ENCODE measurements at regions not wholly inside any gene's neighbourhood (a gene's known extent, or its start where the extent isn't known, plus 50 kb on each side); places are given as distances from the start of the nearest gene placed in this dataset.
"Not testable (repeated sequence)": the region's sequence is repeated elsewhere in the genome, so short reads cannot be mapped to it uniquely, and the experiment has no call there.

DNA sequence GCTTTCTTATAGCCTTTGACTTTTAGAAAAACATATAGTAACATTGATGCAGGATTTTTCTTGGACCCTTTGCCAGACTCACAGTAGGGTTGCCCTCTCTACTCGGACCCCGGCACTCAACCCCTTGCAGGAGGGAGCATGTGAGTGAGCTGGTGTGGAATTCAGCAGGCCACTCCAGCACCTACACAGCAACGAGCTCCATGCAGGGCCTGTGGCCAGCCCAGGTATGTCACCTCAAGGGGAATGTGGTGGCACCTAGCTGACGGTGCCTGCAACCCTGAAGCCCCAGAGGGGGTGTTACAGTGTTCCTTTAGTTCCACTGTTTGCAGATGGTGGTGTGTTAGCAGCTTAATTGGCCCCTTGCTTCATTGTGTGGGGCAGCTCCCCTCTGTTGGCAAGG is 414.9 kb downstream of the KCNJ2 start:
- DNase-seq: no peak
- H3K36me3 ChIP-seq: no peaks in the 10 kb centered on the region
- no peaks in the 10 kb centered on the region for H3K9me3 ChIP-seq
- TF ChIP-seq, protein P1, sequence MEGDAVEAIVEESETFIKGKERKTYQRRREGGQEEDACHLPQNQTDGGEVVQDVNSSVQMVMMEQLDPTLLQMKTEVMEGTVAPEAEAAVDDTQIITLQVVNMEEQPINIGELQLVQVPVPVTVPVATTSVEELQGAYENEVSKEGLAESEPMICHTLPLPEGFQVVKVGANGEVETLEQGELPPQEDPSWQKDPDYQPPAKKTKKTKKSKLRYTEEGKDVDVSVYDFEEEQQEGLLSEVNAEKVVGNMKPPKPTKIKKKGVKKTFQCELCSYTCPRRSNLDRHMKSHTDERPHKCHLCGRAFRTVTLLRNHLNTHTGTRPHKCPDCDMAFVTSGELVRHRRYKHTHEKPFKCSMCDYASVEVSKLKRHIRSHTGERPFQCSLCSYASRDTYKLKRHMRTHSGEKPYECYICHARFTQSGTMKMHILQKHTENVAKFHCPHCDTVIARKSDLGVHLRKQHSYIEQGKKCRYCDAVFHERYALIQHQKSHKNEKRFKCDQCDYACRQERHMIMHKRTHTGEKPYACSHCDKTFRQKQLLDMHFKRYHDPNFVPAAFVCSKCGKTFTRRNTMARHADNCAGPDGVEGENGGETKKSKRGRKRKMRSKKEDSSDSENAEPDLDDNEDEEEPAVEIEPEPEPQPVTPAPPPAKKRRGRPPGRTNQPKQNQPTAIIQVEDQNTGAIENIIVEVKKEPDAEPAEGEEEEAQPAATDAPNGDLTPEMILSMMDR (IDR thresholded peaks at IDR 0.05): no peak
- no peak for TF ChIP-seq POLR2A (IDR thresholded peaks at IDR 0.05)
- intact Hi-C loops (cut with DNase I; ENCODE audit: low total_unique reads): no loop called here
- no peak overlapping the region for H3K4me3 ChIP-seq
- no peaks in the 10 kb centered on the region for H3K4me1 ChIP-seq
- H3K27ac ChIP-seq: no peak overlapping the region
- no peaks in the 10 kb centered on the region for H3K27me3 ChIP-seq

DNA sequence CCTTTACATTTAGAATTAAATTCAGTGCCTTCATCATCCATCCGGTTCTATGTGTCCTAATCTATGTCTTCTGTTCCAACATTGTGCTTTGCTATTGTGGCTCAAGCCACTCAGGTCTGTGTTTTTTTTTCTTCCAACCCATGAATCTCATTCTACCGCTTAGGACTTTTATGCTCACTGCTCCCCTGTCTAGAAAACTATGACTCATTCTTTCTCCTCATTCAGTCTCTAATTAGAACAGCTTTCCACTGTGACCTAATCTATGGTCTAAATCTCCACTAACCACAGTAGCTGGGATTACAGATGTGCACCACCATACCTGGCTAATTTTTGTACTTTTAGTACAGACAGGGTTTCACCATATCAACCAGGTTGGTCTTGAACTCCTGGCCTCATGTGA is 418.7 kb downstream of the KCNJ2 start:
- intact Hi-C loops (cut with DNase I; ENCODE audit: low total_unique reads): no loop called here
- no peaks in the 10 kb centered on the region for H3K9me3 ChIP-seq
- no peak overlapping the region for H3K4me3 ChIP-seq
- no peak for DNase-seq
- TF ChIP-seq, protein P1 (IDR thresholded peaks at IDR 0.05): no peak
- H3K27me3 ChIP-seq: no peaks in the 10 kb centered on the region
- H3K4me1 ChIP-seq: no peaks in the 10 kb centered on the region
- H3K36me3 ChIP-seq: no peaks in the 10 kb centered on the region
- no peak overlapping the region for H3K27ac ChIP-seq

- no peaks in the 10 kb centered on the region for H3K36me3 ChIP-seq
- no peak overlapping the region for H3K27ac ChIP-seq
- DNase-seq: no peak
- no peak for TF ChIP-seq POLR2A (IDR thresholded peaks at IDR 0.05)
- TF ChIP-seq, protein P1 (IDR thresholded peaks at IDR 0.05): no peak
- H3K4me3 ChIP-seq: no peak overlapping the region
- H3K4me1 ChIP-seq: no peaks in the 10 kb centered on the region
- intact Hi-C loops (cut with DNase I; ENCODE audit: low total_unique reads): no loop called here
- H3K9me3 ChIP-seq: no peaks in the 10 kb centered on the region
- H3K27me3 ChIP-seq: no peaks in the 10 kb centered on the region
These were observed 428.4 kb downstream of the KCNJ2 start for GRCh38 chr17:70597774-70598173.

DNA sequence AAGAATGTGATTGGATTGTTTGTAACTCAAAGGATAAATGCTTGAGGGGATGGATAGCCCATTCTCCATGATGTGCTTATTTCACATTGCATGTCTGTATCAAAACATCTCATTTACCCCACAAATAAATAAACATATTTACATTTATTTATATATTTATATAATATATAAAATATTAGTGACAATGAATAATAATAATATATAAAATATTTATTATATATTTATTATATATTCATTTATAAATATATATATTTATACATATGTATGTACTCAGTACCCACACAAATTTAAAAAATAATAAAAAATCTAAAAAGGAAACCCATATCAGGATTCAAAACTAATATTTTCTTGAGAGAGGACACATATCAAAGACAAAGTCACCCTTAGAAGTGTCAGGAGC is 429.9 kb downstream of the KCNJ2 start:
- TF ChIP-seq, protein P1 (IDR thresholded peaks at IDR 0.05): no peak
- TF ChIP-seq POLR2A (IDR thresholded peaks at IDR 0.05): no peak
- no peak for DNase-seq

DNA sequence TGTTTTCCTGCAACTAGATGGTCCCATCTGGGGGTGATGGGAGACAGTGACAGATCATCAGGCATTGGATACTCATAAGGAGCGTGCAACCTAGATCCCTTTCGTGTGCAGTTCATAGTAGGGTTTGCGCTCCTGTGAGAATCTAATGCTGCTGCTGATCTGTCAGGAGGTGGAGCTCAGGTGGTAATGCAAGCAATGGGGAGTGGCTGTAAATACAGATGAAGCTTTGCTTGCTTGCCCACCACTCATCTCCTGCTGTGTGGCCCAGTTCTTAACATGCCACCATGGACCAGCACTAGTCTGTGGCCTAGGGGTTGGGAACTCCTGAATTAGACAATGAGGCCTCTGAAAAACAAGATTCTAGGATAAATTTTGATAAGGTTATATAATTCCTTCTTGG is 430.6 kb downstream of the KCNJ2 start:
- H3K27me3 ChIP-seq; H3K36me3 ChIP-seq; intact Hi-C loops (cut with DNase I; ENCODE audit: low total_unique reads); H3K9me3 ChIP-seq; DNase-seq; H3K27ac ChIP-seq; H3K4me3 ChIP-seq; H3K4me1 ChIP-seq: not testable (repeated sequence)

More for the DNA sequence above, 429.9 kb downstream of the KCNJ2 start:
- no peaks in the 10 kb centered on the region for H3K27me3 ChIP-seq
- H3K27ac ChIP-seq: no peak overlapping the region
- no peaks in the 10 kb centered on the region for H3K4me1 ChIP-seq
- H3K9me3 ChIP-seq: no peaks in the 10 kb centered on the region
- intact Hi-C loops (cut with DNase I; ENCODE audit: low total_unique reads): no loop called here
- no peak overlapping the region for H3K4me3 ChIP-seq
- H3K36me3 ChIP-seq: no peaks in the 10 kb centered on the region

DNA sequence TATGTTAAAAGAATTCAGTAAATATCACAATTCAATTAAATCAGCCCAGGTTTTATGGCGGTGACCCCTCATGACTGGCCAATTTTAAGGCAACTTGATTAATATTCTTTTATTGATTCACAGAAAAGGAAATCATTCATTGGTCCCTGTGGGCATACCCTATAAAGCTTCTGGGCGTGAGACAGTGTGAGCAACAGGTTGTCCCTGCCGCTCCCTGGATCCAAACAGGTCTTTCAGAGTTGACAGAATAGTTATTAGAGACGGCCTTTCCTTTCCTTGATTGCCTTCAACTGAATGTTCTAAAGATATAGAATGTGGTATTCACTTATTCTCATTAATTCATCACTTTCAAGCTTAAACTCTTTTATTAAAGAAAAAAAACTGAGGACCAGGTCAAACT is 433.9 kb downstream of the KCNJ2 start:
- Histone ChIP-seq H3K9me3 (no peaks in the 10 kb centered on the region), H3K27ac (no peak overlapping the region), H3K36me3 (no peaks in the 10 kb centered on the region), H3K4me1 (no peaks in the 10 kb centered on the region), H3K27me3 (no peaks in the 10 kb centered on the region), H3K4me3 (no peak overlapping the region)
- no peak for DNase-seq
- TF ChIP-seq, protein P1 (IDR thresholded peaks at IDR 0.05): no peak
- no peak for TF ChIP-seq POLR2A (IDR thresholded peaks at IDR 0.05)
- intact Hi-C loops (cut with DNase I; ENCODE audit: low total_unique reads): no loop called here

All from uterus (tissue), 3 donors.